ENCODE measurements at regions not wholly inside any gene's neighbourhood (a gene's known extent, or its start where the extent isn't known, plus 50 kb on each side); places are given as distances from the start of the nearest gene placed in this dataset.

GRCh38 chrX:110568441-110568840 lies 209.8 kb downstream of the RTL9 start:
- H3K9ac ChIP-seq (ENCODE audit: insufficient read depth in 1 of 2, low read depth in 2 of 2, low read length in 2 of 2) = no peak overlapping the region
- no peaks in the 10 kb centered on the region for H3K36me3 ChIP-seq (ENCODE audit: control insufficient read depth, insufficient read depth, low read length)
- H3K79me2 ChIP-seq (ENCODE audit: control insufficient read depth, insufficient read depth, low read length) = no peaks in the 10 kb centered on the region
- intact Hi-C loops (cut with micrococcal nuclease) = no loop called here
- TF ChIP-seq ZNF785 (CRISPR knock-in tag; IDR thresholded peaks at IDR 0.05) = no peak
- H3K4me2 ChIP-seq (ENCODE audit: insufficient read depth, low read length) = no peak overlapping the region
- H3K4me1 ChIP-seq (replicated peaks in 1 of 2; ENCODE audit: control insufficient read depth in 2 of 2, insufficient read depth in 2 of 2, low read length in 2 of 2) = no peaks in the 10 kb centered on the region
- no peaks in the 10 kb centered on the region for H3K27me3 ChIP-seq (ENCODE audit: control insufficient read depth in 2 of 2, insufficient read depth in 2 of 2, low read length in 2 of 2)
- H3K9me3 ChIP-seq (replicated peaks; ENCODE audit: control insufficient read depth, insufficient read depth, low read depth, low read length) = no peaks in the 10 kb centered on the region
- CTCF ChIA-PET (ENCODE audit: low intra/inter-chr PET ratio) = no interaction called here
- DNase-seq (ENCODE audit: extremely low read depth in 1 of 4, low spot score in 3 of 4) = no peak
- H3K27ac ChIP-seq (ENCODE audit: extremely low read depth, low read depth, low read length) = no peak overlapping the region
- H3K9me1 ChIP-seq (ENCODE audit: control insufficient read depth, insufficient read depth, low read length) = no peaks in the 10 kb centered on the region
- no peak overlapping the region for H2AFZ ChIP-seq (ENCODE audit: low read depth, low read length)
- POLR2A ChIA-PET = no interaction called here
- ATAC-seq = no peak
- no TSS peak for BruUV-seq (replicated peaks)
- H3K4me3 ChIP-seq = no peak overlapping the region
- in situ Hi-C loops (cut with MboI) = no loop called here
- no peak for FAIRE-seq
- H4K20me1 ChIP-seq (replicated peaks; ENCODE audit: control insufficient read depth, insufficient read depth, low read length) = no peaks in the 10 kb centered on the region
- WGBS (ENCODE audit: insufficient coverage, low coverage, missing lambda C conversion rate) = 0% methylated on average over 2 of the region's 2 CpGs

- in situ Hi-C loops (cut with MboI) (no loop called here), intact Hi-C loops (cut with micrococcal nuclease) (no loop called here)
- ATAC-seq = no peak
- H3K9me1 ChIP-seq (ENCODE audit: control insufficient read depth, insufficient read depth, low read length) = no peaks in the 10 kb centered on the region
- no peak overlapping the region for H3K4me3 ChIP-seq
- H3K4me2 ChIP-seq (ENCODE audit: insufficient read depth, low read length) = no peak overlapping the region
- H2AFZ ChIP-seq (ENCODE audit: low read depth, low read length) = no peak overlapping the region
- 0% methylated on average over 1 of the region's 1 CpG for WGBS (ENCODE audit: insufficient coverage, low coverage, missing lambda C conversion rate)
- DNase-seq (ENCODE audit: extremely low read depth in 1 of 4, low spot score in 3 of 4) = no peak
- no peaks in the 10 kb centered on the region for H3K36me3 ChIP-seq (ENCODE audit: control insufficient read depth, insufficient read depth, low read length)
- no peaks in the 10 kb centered on the region for H3K9me3 ChIP-seq (replicated peaks; ENCODE audit: control insufficient read depth, insufficient read depth, low read depth, low read length)
- ChIA-PET CTCF (ENCODE audit: low intra/inter-chr PET ratio) (no interaction called here), POLR2A (no interaction called here)
- FAIRE-seq = no peak
- no peaks in the 10 kb centered on the region for H4K20me1 ChIP-seq (replicated peaks; ENCODE audit: control insufficient read depth, insufficient read depth, low read length)
- H3K27ac ChIP-seq (ENCODE audit: extremely low read depth, low read depth, low read length) = no peak overlapping the region
- no peaks in the 10 kb centered on the region for H3K27me3 ChIP-seq (ENCODE audit: control insufficient read depth in 2 of 2, insufficient read depth in 2 of 2, low read length in 2 of 2)
- no TSS peak for BruUV-seq (replicated peaks)
- H3K4me1 ChIP-seq (replicated peaks in 1 of 2; ENCODE audit: control insufficient read depth in 2 of 2, insufficient read depth in 2 of 2, low read length in 2 of 2) = no peaks in the 10 kb centered on the region
- no peak overlapping the region for H3K9ac ChIP-seq (ENCODE audit: insufficient read depth in 1 of 2, low read depth in 2 of 2, low read length in 2 of 2)
- no peaks in the 10 kb centered on the region for H3K79me2 ChIP-seq (ENCODE audit: control insufficient read depth, insufficient read depth, low read length)
- TF ChIP-seq FOXP4 (CRISPR knock-in tag; IDR thresholded peaks at IDR 0.05; ENCODE audit: borderline replicate concordance) (no peak), MGA (IDR thresholded peaks at IDR 0.05) (no peak)
Observed at GRCh38 chrX:110569506-110569905, 210.9 kb downstream of the RTL9 start.
